B cell (primary cell): ENCODE measurements at regions not wholly inside any gene's neighbourhood (a gene's known extent, or its start where the extent isn't known, plus 50 kb on each side); places are given as distances from the start of the nearest gene placed in this dataset.

Experiments
- CTCF ChIP-seq: fragments of 200-600 bp; IDR thresholded peaks from one replicate; pipeline ENCODE4 v1.8.0; 2022; ENCODE audit warnings: antibody characterized with exemption, mild to moderate bottlenecking
- EZH2 ChIP-seq: IDR thresholded peaks from 2 replicates; pipeline ENCODE4 v1.6.1; 2012; ENCODE audit warnings: borderline replicate concordance, low read depth, mild to moderate bottlenecking, moderate library complexity, low read length; ENCODE audit not compliant: insufficient read depth, poor library complexity, severe bottlenecking

- TF ChIP-seq CTCF (no peak), EZH2 (no peak)
Measured at GRCh38 chr12:67173258-67173657, 95.9 kb upstream of the CAND1 start.
